MM.1S (cell line): ENCODE measurements at regions not wholly inside any gene's neighbourhood (a gene's known extent, or its start where the extent isn't known, plus 50 kb on each side); places are given as distances from the start of the nearest gene placed in this dataset.
A peak's percentile ranks its signal among the peaks of the same experiment; 100 is the strongest.

Experiments
- DNase-seq: peaks from one replicate; pipeline ENCODE4 v3.0.0-alpha.2; 2015
- H2AFZ ChIP-seq: fragments of 300-600 bp; sonication (generic); 2 replicates; pipeline ENCODE4 v1.6.0; 2016; ENCODE audit warnings: antibody characterized with exemption, low read length
- H3F3A ChIP-seq: fragments of 300-600 bp; sonication (generic); 2 replicates; pipeline ENCODE4 v1.6.1; 2016; ENCODE audit warnings: mild to moderate bottlenecking, antibody characterized with exemption, low read length, moderate library complexity, mixed read lengths; ENCODE audit not compliant: insufficient read depth
- H3K27ac ChIP-seq: fragments of 300-600 bp; sonication (generic); 2 replicates; pipeline ENCODE4 v1.5.1; 2016; ENCODE audit warnings: mild to moderate bottlenecking, low read length
- H3K27me3 ChIP-seq: fragments of 300-600 bp; sonication (generic); replicated peaks from 2 replicates; pipeline ENCODE4 v1.6.0; 2016; ENCODE audit warnings: low read length; ENCODE audit not compliant: insufficient read depth
- H3K36me3 ChIP-seq: fragments of 300-600 bp; sonication (generic); replicated peaks from 2 replicates; pipeline ENCODE4 v1.6.1; 2016; ENCODE audit warnings: mild to moderate bottlenecking, low read length, mixed read lengths; ENCODE audit not compliant: insufficient read depth
- H3K4me1 ChIP-seq: fragments of 300-600 bp; sonication (generic); 2 replicates; pipeline ENCODE4 v1.6.1; 2016; ENCODE audit warnings: low read length, mixed read lengths
- H3K4me2 ChIP-seq: fragments of 300-600 bp; sonication (generic); 2 replicates; pipeline ENCODE4 v1.6.0; 2016; ENCODE audit warnings: low read depth, low read length
- H3K4me3 ChIP-seq: fragments of 300-600 bp; sonication (generic); 2 replicates; pipeline ENCODE4 v1.5.1; 2016; ENCODE audit warnings: low read length, mixed read lengths
- H3K79me2 ChIP-seq: fragments of 300-600 bp; sonication (generic); 2 replicates; pipeline ENCODE4 v1.6.1; 2016; ENCODE audit warnings: mixed run types, low read length, mixed read lengths
- H3K9ac ChIP-seq: fragments of 300-600 bp; sonication (generic); 2 replicates; pipeline ENCODE4 v1.6.1; 2016; ENCODE audit warnings: low read length, mixed read lengths
- H3K9me2 ChIP-seq: fragments of 300-600 bp; sonication (generic); replicated peaks from 2 replicates; pipeline ENCODE4 v1.6.1; 2016; ENCODE audit warnings: mild to moderate bottlenecking, low read length, mixed read lengths; ENCODE audit not compliant: insufficient read depth
- H3K9me3 ChIP-seq: fragments of 300-600 bp; sonication (generic); replicated peaks from 2 replicates; pipeline ENCODE4 v1.6.1; 2016; ENCODE audit warnings: mild to moderate bottlenecking, low read length, mixed read lengths; ENCODE audit not compliant: insufficient read depth
- H4K20me1 ChIP-seq: fragments of 300-600 bp; sonication (generic); 2 replicates; pipeline ENCODE4 v1.6.1; 2016; ENCODE audit warnings: mild to moderate bottlenecking, low read length, moderate library complexity, mixed read lengths; ENCODE audit not compliant: insufficient read depth
- EZH2 ChIP-seq: fragments of 300-600 bp; sonication (generic); optimal IDR thresholded peaks from 2 replicates; pipeline ENCODE3; 2017; ENCODE audit warnings: low read depth, mild to moderate bottlenecking, antibody characterized with exemption, low read length, mixed read lengths
- EZH2phosphoT487 ChIP-seq: fragments of 300-600 bp; sonication (generic); IDR thresholded peaks from 2 replicates; pipeline ENCODE4 v1.6.1; 2018; ENCODE audit warnings: antibody characterized with exemption, low read length
- TF ChIP-seq, protein P1 (sequence below): fragments of 300-600 bp; sonication (generic); IDR thresholded peaks from 2 replicates; pipeline ENCODE4 v1.5.1; 2016; ENCODE audit warnings: antibody characterized with exemption, low read length, mixed read lengths

DNA sequence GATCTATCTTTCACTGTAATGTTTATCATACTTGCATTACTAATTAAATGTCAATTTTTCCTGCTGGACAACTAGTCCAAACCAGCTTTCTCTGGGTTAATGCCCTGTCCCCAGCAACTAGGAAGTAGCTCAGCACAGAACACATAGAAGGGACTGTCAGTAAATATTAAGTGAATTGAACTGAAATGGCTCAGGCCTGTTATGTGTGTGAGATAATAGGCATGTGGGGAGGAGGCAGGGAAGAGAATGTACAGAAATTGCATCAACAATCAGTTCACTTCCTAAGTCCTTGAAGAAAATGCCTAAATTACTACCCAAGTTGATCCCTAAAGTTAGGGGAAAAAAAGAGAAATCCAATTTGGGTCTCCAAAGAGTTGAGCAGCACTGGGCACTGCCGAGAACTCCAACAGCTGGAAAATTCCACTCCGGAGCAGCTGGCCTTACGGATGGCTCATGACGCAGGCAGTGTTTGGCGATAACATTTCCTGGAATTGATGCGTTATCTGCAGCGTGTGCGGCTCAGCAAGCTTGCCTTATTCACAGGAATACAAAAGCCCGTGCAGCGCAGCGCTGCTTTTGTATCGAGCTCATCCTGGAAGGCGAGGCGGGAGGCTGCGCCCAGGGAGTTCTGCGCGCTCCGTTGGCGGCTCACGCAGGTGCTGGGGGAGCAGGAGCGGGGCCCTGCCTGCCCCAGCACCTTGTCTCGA, 297.3 kb upstream of the LCORL start:
- no peak overlapping the region for H3K4me2 ChIP-seq
- H3K9me2 ChIP-seq: no peaks in the 10 kb centered on the region
- no peak for DNase-seq
- no peaks in the 10 kb centered on the region for H3K9me3 ChIP-seq
- no peak overlapping the region for H3K9ac ChIP-seq
- H3K79me2 ChIP-seq: no peaks in the 10 kb centered on the region
- TF ChIP-seq EZH2 (no peak), EZH2phosphoT487 (no peak)
- TF ChIP-seq, protein P1, sequence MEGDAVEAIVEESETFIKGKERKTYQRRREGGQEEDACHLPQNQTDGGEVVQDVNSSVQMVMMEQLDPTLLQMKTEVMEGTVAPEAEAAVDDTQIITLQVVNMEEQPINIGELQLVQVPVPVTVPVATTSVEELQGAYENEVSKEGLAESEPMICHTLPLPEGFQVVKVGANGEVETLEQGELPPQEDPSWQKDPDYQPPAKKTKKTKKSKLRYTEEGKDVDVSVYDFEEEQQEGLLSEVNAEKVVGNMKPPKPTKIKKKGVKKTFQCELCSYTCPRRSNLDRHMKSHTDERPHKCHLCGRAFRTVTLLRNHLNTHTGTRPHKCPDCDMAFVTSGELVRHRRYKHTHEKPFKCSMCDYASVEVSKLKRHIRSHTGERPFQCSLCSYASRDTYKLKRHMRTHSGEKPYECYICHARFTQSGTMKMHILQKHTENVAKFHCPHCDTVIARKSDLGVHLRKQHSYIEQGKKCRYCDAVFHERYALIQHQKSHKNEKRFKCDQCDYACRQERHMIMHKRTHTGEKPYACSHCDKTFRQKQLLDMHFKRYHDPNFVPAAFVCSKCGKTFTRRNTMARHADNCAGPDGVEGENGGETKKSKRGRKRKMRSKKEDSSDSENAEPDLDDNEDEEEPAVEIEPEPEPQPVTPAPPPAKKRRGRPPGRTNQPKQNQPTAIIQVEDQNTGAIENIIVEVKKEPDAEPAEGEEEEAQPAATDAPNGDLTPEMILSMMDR: no peak
- H3K4me3 ChIP-seq: no peak overlapping the region
- no peaks in the 10 kb centered on the region for H3K36me3 ChIP-seq
- H3K27ac ChIP-seq: no peak overlapping the region
- no peaks in the 10 kb centered on the region for H3F3A ChIP-seq
- no peaks in the 10 kb centered on the region for H4K20me1 ChIP-seq
- no peak overlapping the region for H2AFZ ChIP-seq
- H3K27me3 ChIP-seq: no peaks in the 10 kb centered on the region
- no peaks in the 10 kb centered on the region for H3K4me1 ChIP-seq

DNA sequence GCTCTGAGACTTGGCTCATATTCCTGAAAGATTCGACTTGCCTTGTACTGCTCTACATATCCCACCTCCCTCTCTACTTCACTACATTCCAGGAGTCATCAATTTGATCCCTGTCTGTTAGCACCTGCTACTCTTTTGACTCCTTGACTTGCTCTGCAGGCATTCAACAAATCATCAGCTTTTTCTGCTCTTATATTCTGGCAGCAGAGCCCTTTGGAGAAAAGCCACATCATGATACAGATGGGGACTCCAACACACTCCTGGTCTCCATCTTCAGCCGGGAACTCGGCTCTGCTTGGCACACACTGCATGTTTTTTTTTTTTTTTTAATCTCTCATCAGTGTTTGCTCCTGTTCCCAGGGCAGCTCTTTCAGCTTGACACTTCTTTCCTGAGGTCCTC, 293.2 kb upstream of the LCORL start:
- no peaks in the 10 kb centered on the region for H3K4me1 ChIP-seq
- H3K27ac ChIP-seq: no peak overlapping the region
- no peak overlapping the region for H3K4me3 ChIP-seq
- no peak overlapping the region for H2AFZ ChIP-seq
- H3K79me2 ChIP-seq: no peaks in the 10 kb centered on the region
- H3K9me3 ChIP-seq: no peaks in the 10 kb centered on the region
- H4K20me1 ChIP-seq: no peaks in the 10 kb centered on the region
- H3K36me3 ChIP-seq: no peaks in the 10 kb centered on the region
- TF ChIP-seq EZH2 (no peak), EZH2phosphoT487 (no peak)
- TF ChIP-seq, protein P1: no peak
- H3K4me2 ChIP-seq: no peak overlapping the region
- no peak overlapping the region for H3K9ac ChIP-seq
- no peaks in the 10 kb centered on the region for H3F3A ChIP-seq
- H3K27me3 ChIP-seq: no peaks in the 10 kb centered on the region
- no peaks in the 10 kb centered on the region for H3K9me2 ChIP-seq
- no peak for DNase-seq

DNA sequence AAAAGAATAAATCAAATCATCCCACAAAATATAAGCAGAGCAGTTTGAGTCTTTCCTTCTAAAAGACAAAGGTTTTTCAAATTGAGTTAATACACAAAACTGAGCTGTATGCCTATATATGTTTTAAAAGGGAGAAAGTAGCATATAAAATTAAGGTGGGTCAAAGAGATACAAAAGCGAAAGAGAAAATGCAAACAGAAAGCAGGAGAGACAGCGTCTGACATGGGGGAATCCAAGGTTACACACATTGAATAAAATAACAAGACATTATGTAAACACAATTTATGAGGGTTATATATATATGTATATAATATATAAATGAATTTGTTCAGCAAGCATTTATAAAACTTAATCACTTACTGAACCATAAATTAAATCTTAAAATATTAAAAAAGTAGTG, 276.1 kb upstream of the LCORL start:
- no peaks in the 10 kb centered on the region for H3K9me2 ChIP-seq
- peak overlapping the region; percentile 41; the same call in 1 of the 2 replicates for H2AFZ ChIP-seq
- peak overlapping the region; percentile 65; the same call in 1 of the 2 replicates for H3K4me2 ChIP-seq
- H3K79me2 ChIP-seq: no peaks in the 10 kb centered on the region
- no peaks in the 10 kb centered on the region for H3K9me3 ChIP-seq
- H4K20me1 ChIP-seq: no peaks in the 10 kb centered on the region
- DNase-seq: peak; percentile 57
- no peaks in the 10 kb centered on the region for H3F3A ChIP-seq
- no peaks in the 10 kb centered on the region for H3K4me1 ChIP-seq
- no peak overlapping the region for H3K9ac ChIP-seq
- H3K27ac ChIP-seq: no peak overlapping the region
- TF ChIP-seq EZH2phosphoT487 (no peak), EZH2 (no peak)
- TF ChIP-seq, protein P1: no peak
- no peaks in the 10 kb centered on the region for H3K27me3 ChIP-seq
- H3K4me3 ChIP-seq: peak overlapping the region; percentile 38
- H3K36me3 ChIP-seq: no peaks in the 10 kb centered on the region
